Endodermal cell (in vitro differentiated cells): ENCODE measurements at regions not wholly inside any gene's neighbourhood (a gene's known extent, or its start where the extent isn't known, plus 50 kb on each side); places are given as distances from the start of the nearest gene placed in this dataset.

Experiments
- DNase-seq: peaks from one replicate; pipeline ENCODE4 v3.0.0-alpha.2; 2017
- H3K27ac ChIP-seq: 2 replicates; pipeline ENCODE4 v1.5.1; 2013; ENCODE audit warnings: mild to moderate bottlenecking, low read depth, low read length, moderate library complexity
- H3K27me3 ChIP-seq: 2 replicates; pipeline ENCODE4 v1.6.1; 2013; ENCODE audit warnings: mild to moderate bottlenecking, low read length, moderate library complexity; ENCODE audit not compliant: insufficient read depth, control insufficient read depth, poor library complexity, severe bottlenecking
- H3K36me3 ChIP-seq: 2 replicates; pipeline ENCODE4 v1.7.0; 2013; ENCODE audit warnings: mild to moderate bottlenecking, low read length, moderate library complexity; ENCODE audit not compliant: control insufficient read depth, insufficient read depth
- H3K4me1 ChIP-seq: one replicate; pipeline ENCODE4 v1.7.0; 2013; ENCODE audit warnings: low read length; ENCODE audit not compliant: control insufficient read depth, insufficient read depth
- H3K4me3 ChIP-seq: 2 replicates; pipeline ENCODE4 v1.5.1; 2013; ENCODE audit warnings: mild to moderate bottlenecking, low read length, moderate library complexity
- H3K9ac ChIP-seq: 2 replicates; pipeline ENCODE4 v1.6.1; 2013; ENCODE audit warnings: mild to moderate bottlenecking, low read length, moderate library complexity; ENCODE audit not compliant: poor library complexity, severe bottlenecking; ENCODE audit errors: extremely low read depth
- H3K9me3 ChIP-seq: 2 replicates; pipeline ENCODE4 v1.6.1; 2013; ENCODE audit warnings: mild to moderate bottlenecking, low read length, moderate library complexity; ENCODE audit not compliant: control insufficient read depth
- H3K27ac Mint-ChIP-seq: 2 replicates; pipeline ENCODE4 v1.8.0; 2020; ENCODE audit warnings: mixed read lengths
- H3K27me3 Mint-ChIP-seq: 2 replicates; pipeline ENCODE4 v1.8.0; 2021; ENCODE audit warnings: mild to moderate bottlenecking, mixed read lengths; ENCODE audit not compliant: insufficient read depth
- H3K36me3 Mint-ChIP-seq: 2 replicates; pipeline ENCODE4 v1.8.0; 2020; ENCODE audit warnings: low read depth, mixed read lengths
- H3K4me1 Mint-ChIP-seq: 2 replicates; pipeline ENCODE4 v1.8.0; 2020; ENCODE audit warnings: mixed read lengths
- H3K4me3 Mint-ChIP-seq: 2 replicates; pipeline ENCODE4 v1.8.0; 2020; ENCODE audit warnings: mild to moderate bottlenecking, moderate library complexity, mixed read lengths
- H3K9me3 Mint-ChIP-seq: 2 replicates; pipeline ENCODE4 v1.8.0; 2020; ENCODE audit warnings: mild to moderate bottlenecking, mixed read lengths
- CTCF ChIP-seq: fragments of 200-600 bp; sonication (generic); conservative IDR thresholded peaks from 2 replicates; pipeline ENCODE4 v1.5.0; 2021; ENCODE audit warnings: antibody characterized with exemption, mild to moderate bottlenecking
- WGBS, 2 experiments: methylation state at CpG; one replicate each; pipeline versions ENCODE4 v1.1.5 to v1.1.7; 2013; ENCODE audit warnings: missing lambda C conversion rate in 2 of 2, mixed read lengths in 1 of 2; ENCODE audit not compliant: insufficient coverage in 1 of 2, insufficient read length in 1 of 2; 5-methylcytosine and 5-hydroxymethylcytosine counted together

- H3K4me1 ChIP-seq = no peaks in the 10 kb centered on the region
- Mint-ChIP-seq H3K27ac (no peak overlapping the region), H3K4me1 (no peaks in the 10 kb centered on the region), H3K27me3 (no peaks in the 10 kb centered on the region), H3K4me3 (no peak overlapping the region), H3K36me3 (peaks cover 31% of the 10 kb centered on the region), H3K9me3 (no peaks in the 10 kb centered on the region)
- no peak overlapping the region for H3K9ac ChIP-seq
- 83% methylated on average over 3 of the region's 4 CpGs; no CpG with 5 or more reads in 1 of the 2 experiments for WGBS, 2 experiments
- H3K27ac ChIP-seq = no peak overlapping the region
- no peaks in the 10 kb centered on the region for H3K9me3 ChIP-seq
- no peaks in the 10 kb centered on the region for H3K27me3 ChIP-seq
- H3K4me3 ChIP-seq = no peak overlapping the region
- H3K36me3 ChIP-seq = no peaks in the 10 kb centered on the region
- no peak for DNase-seq
- no peak for TF ChIP-seq CTCF
Observed at GRCh38 chrX:7254144-7254543, 106.2 kb upstream of the PUDP start.

- TF ChIP-seq CTCF = no peak
- no peaks in the 10 kb centered on the region for H3K4me1 Mint-ChIP-seq
- 92% methylated on average over 5 of the region's 5 CpGs; no CpG with 5 or more reads in 1 of the 2 experiments for WGBS, 2 experiments
- Histone ChIP-seq H3K36me3 (no peaks in the 10 kb centered on the region), H3K27ac (no peak overlapping the region), H3K9ac (no peak overlapping the region), H3K4me1 (no peaks in the 10 kb centered on the region), H3K9me3 (no peaks in the 10 kb centered on the region), H3K27me3 (no peaks in the 10 kb centered on the region), H3K4me3 (no peak overlapping the region)
- H3K36me3 Mint-ChIP-seq = peaks cover 27% of the 10 kb centered on the region
- no peaks in the 10 kb centered on the region for H3K9me3 Mint-ChIP-seq
- no peak overlapping the region for H3K27ac Mint-ChIP-seq
- H3K27me3 Mint-ChIP-seq = no peaks in the 10 kb centered on the region
- no peak for DNase-seq
- no peak overlapping the region for H3K4me3 Mint-ChIP-seq
Observed at GRCh38 chrX:7253565-7253964, 105.6 kb upstream of the PUDP start.

GRCh38 chrX:7252013-7252610 is 104.2 kb upstream of the PUDP start:
- Mint-ChIP-seq H3K4me3 (no peak overlapping the region), H3K4me1 (no peaks in the 10 kb centered on the region), H3K27me3 (no peaks in the 10 kb centered on the region), H3K27ac (no peak overlapping the region), H3K9me3 (no peaks in the 10 kb centered on the region), H3K36me3 (peaks cover 17% of the 10 kb centered on the region)
- 86 to 93% methylated on average over 1 to 5 of the region's 5 CpGs for WGBS, 2 experiments
- H3K9me3 ChIP-seq = no peaks in the 10 kb centered on the region
- TF ChIP-seq CTCF = no peak
- H3K27me3 ChIP-seq = no peaks in the 10 kb centered on the region
- no peak overlapping the region for H3K9ac ChIP-seq
- H3K36me3 ChIP-seq = no peaks in the 10 kb centered on the region
- no peaks in the 10 kb centered on the region for H3K4me1 ChIP-seq
- H3K4me3 ChIP-seq = no peak overlapping the region
- no peak for DNase-seq
- H3K27ac ChIP-seq = no peak overlapping the region
